Type B pancreatic cell (in vitro differentiated cells): ENCODE measurements at regions not wholly inside any gene's neighbourhood (a gene's known extent, or its start where the extent isn't known, plus 50 kb on each side); places are given as distances from the start of the nearest gene placed in this dataset.
A peak's percentile ranks its signal among the peaks of the same experiment; 100 is the strongest.

Experiments used
- DNase-seq: peaks from one replicate; pipeline ENCODE4 v3.0.0; 2021; ENCODE audit warnings: mixed read lengths; ENCODE audit not compliant: unreplicated experiment; ENCODE audit errors: extremely low spot score
- H3K27ac Mint-ChIP-seq: 2 replicates; pipeline ENCODE4 v1.8.0; 2021; ENCODE audit warnings: mild to moderate bottlenecking, mixed read lengths
- H3K27me3 Mint-ChIP-seq: 2 replicates; pipeline ENCODE4 v1.8.0; 2021; ENCODE audit warnings: mixed read lengths
- H3K36me3 Mint-ChIP-seq: 2 replicates; pipeline ENCODE4 v1.8.0; 2021; ENCODE audit warnings: mixed read lengths
- H3K4me1 Mint-ChIP-seq: one replicate; pipeline ENCODE4 v1.8.0; 2021; ENCODE audit warnings: mixed read lengths; ENCODE audit not compliant: unreplicated experiment
- H3K4me3 Mint-ChIP-seq: 2 replicates; pipeline ENCODE4 v1.8.0; 2021; ENCODE audit warnings: mild to moderate bottlenecking, mixed read lengths
- H3K9me3 Mint-ChIP-seq: 2 replicates; pipeline ENCODE4 v1.8.0; 2021; ENCODE audit warnings: mixed read lengths
- CTCF ChIP-seq: fragments of 200-600 bp; sonication (generic); conservative IDR thresholded peaks from 2 replicates; pipeline ENCODE4 v1.5.0; 2021; ENCODE audit warnings: antibody characterized with exemption, mild to moderate bottlenecking

- H3K4me3 Mint-ChIP-seq = no peak overlapping the region
- TF ChIP-seq CTCF = no peak
- no peak overlapping the region for H3K27ac Mint-ChIP-seq
- H3K36me3 Mint-ChIP-seq = no peaks in the 10 kb centered on the region
- H3K27me3 Mint-ChIP-seq = peaks cover 70% of the 10 kb centered on the region
- peaks cover 16% of the 10 kb centered on the region for H3K4me1 Mint-ChIP-seq
- H3K9me3 Mint-ChIP-seq = peaks cover 6% of the 10 kb centered on the region
- DNase-seq = no peak
Measured at GRCh38 chr5:176180339-176180738, 57.9 kb upstream of the SIMC1 start.

GRCh38 chr5:176180781-176181180 is 57.4 kb upstream of the SIMC1 start:
- H3K36me3 Mint-ChIP-seq = no peaks in the 10 kb centered on the region
- H3K4me3 Mint-ChIP-seq = no peak overlapping the region
- H3K27me3 Mint-ChIP-seq = peaks cover 67% of the 10 kb centered on the region
- peaks cover 16% of the 10 kb centered on the region for H3K4me1 Mint-ChIP-seq
- H3K27ac Mint-ChIP-seq = no peak overlapping the region
- DNase-seq = no peak
- TF ChIP-seq CTCF = no peak
- peaks cover 6% of the 10 kb centered on the region for H3K9me3 Mint-ChIP-seq

GRCh38 chr5:176181271-176181855 is 56.9 kb upstream of the SIMC1 start:
- DNase-seq = peak; percentile 39
- peaks cover 6% of the 10 kb centered on the region for H3K9me3 Mint-ChIP-seq
- H3K27me3 Mint-ChIP-seq = peaks cover 62% of the 10 kb centered on the region
- no peaks in the 10 kb centered on the region for H3K36me3 Mint-ChIP-seq
- no peak overlapping the region for H3K4me3 Mint-ChIP-seq
- no peak for TF ChIP-seq CTCF
- no peak overlapping the region for H3K27ac Mint-ChIP-seq
- H3K4me1 Mint-ChIP-seq = peaks cover 16% of the 10 kb centered on the region

GRCh38 chr5:176183321-176184074 is 54.7 kb upstream of the SIMC1 start:
- Mint-ChIP-seq H3K9me3 (peaks cover 4% of the 10 kb centered on the region), H3K27ac (no peak overlapping the region), H3K4me1 (peaks cover 16% of the 10 kb centered on the region), H3K27me3 (peaks cover 43% of the 10 kb centered on the region), H3K36me3 (no peaks in the 10 kb centered on the region), H3K4me3 (no peak overlapping the region)
- TF ChIP-seq CTCF = no peak
- DNase-seq = no peak

GRCh38 chr5:176184608-176185132 is 53.6 kb upstream of the SIMC1 start:
- Mint-ChIP-seq H3K27me3 (peaks cover 31% of the 10 kb centered on the region), H3K9me3 (no peaks in the 10 kb centered on the region), H3K4me1 (peaks cover 16% of the 10 kb centered on the region), H3K36me3 (no peaks in the 10 kb centered on the region), H3K27ac (no peak overlapping the region), H3K4me3 (no peak overlapping the region)
- no peak for DNase-seq
- no peak for TF ChIP-seq CTCF
